Peyer's patch (tissue), 4 donors: ENCODE measurements at regions not wholly inside any gene's neighbourhood (a gene's known extent, or its start where the extent isn't known, plus 50 kb on each side); places are given as distances from the start of the nearest gene placed in this dataset.

Experiments
- CTCF ChIP-seq, 6 experiments: fragments of 450-650 bp in 4 of 6; fragments of 200-600 bp in 2 of 6; sonication (generic) in 1 of 6; IDR thresholded peaks; one replicate each; pipeline ENCODE4 v1.5.1; 2017 to 2019; ENCODE audit warnings: antibody characterized with exemption in 6 of 6, mild to moderate bottlenecking in 3 of 6, moderate library complexity in 1 of 6
- POLR2A ChIP-seq, 2 donors: fragments of 450-650 bp; IDR thresholded peaks; one replicate each; pipeline ENCODE4 v1.5.1; 2017; ENCODE audit warnings: antibody characterized with exemption in 2 of 2, mild to moderate bottlenecking in 2 of 2, moderate library complexity in 2 of 2

- TF ChIP-seq CTCF (IDR thresholded peaks at IDR 0.05): no peak
- no peak for TF ChIP-seq POLR2A (IDR thresholded peaks at IDR 0.05)
Observed at GRCh38 chr1:219444474-219444873, 168.4 kb downstream of the ZC3H11B start.
